GM20000 (cell line): ENCODE measurements at regions not wholly inside any gene's neighbourhood (a gene's known extent, or its start where the extent isn't known, plus 50 kb on each side); places are given as distances from the start of the nearest gene placed in this dataset.

Source experiments
- DNase-seq: peaks from one replicate; pipeline ENCODE4 v3.0.0; 2012; ENCODE audit warnings: low spot score
- CTCF ChIP-seq: IDR thresholded peaks from 2 replicates; pipeline ENCODE4 v1.5.1; 2012; ENCODE audit warnings: mild to moderate bottlenecking, control low read depth; ENCODE audit errors: extremely low read depth, missing control alignments

DNA sequence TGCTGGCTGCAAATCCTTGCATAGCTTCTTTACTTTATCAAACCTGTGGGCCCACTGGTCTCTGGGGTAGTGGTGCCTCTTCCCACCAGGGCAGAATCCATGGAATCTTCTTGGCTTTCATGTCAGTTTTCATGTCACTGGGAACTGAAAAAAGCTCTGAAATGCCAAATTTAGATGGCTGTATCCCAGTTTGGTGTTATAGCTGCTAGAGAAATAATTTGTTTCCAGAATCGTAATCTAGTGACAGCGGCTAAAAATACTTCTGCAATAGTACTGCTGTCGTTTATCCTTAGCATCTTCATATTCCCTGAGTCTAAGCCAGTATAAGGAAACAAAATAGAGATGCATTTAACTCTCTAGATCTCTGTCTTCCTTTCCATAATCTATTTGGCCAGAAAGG is 983.4 kb upstream of the FAT3 start:
- no peak for DNase-seq
- no peak for TF ChIP-seq CTCF

DNA sequence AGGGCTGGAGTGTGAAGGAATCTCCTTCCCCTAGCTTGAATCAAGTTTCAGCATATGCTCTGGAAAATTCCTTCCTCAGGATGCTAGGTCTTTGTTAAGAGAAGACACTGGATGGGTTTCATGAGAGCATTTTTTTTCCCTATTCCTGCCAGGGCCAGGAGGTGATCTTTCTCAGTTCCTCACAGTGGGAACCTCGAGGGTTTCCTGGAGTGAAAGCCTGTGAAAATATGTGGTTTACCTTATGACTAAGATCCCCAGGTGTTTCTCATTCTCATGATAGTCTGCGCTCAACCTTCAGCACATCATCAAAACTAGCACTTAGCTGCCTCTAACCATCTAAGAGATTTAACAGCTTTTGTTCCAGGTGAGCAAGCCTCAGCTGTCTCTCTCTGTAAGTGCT is 985.3 kb upstream of the FAT3 start:
- no peak for DNase-seq
- no peak for TF ChIP-seq CTCF

DNA sequence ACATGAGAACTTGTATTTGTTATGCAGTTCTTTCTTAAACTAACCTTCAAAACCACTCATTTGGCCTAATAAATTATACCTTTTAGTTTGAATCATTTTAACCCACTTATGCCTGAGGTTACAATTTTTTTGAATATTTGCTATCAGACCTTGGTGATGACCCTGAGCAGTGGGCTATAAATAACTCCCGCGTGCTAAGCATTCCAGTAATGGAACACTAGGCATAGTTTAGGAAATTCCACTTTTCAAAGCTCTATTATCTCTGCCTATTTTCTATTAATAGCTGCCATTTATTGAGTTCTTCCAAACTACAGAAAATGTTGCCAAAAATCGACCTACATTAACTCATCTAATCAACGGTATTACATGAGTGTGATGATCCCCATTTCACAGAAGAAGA is 993.4 kb upstream of the FAT3 start:
- no peak for DNase-seq
- TF ChIP-seq CTCF: no peak

DNA sequence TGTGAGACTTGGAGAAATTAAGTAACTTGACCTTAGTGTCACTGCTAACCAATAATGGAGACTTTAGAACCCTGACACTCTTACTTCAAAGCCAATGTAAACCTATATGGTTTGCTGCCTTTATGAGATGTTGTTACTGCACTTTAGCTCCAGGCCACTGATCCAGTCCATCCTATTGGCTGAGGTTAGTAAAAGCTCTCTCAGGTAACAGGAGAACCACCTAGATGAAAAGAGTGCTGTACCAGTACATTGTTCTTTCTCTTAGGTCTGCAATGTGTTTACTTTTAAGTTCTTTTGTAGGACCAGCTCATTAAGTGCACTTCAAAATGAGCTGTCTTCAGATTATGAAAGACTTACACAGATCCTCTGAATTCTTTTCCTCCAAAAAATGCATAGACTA is 994.0 kb upstream of the FAT3 start:
- no peak for DNase-seq
- TF ChIP-seq CTCF: no peak

DNA sequence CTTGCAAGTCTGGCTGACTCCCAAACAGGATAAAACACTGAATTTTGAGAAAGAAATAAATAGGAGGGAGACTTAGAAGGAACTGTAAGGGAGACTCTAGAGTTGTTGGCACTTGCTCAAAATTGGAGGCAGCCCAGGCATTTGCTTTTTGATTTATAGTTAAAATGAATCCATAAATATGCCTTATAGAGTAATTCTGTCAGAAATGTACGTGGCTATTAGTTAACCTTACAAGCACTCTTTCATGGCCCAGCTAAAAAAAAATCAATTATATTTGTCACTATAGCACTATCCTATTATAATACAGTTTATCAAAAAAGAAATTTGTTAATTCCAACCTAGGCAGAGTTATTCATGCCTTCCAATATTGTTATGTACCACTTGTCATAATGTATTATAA is 1000.0 kb upstream of the CHORDC1 start:
- no peak for DNase-seq
- no peak for TF ChIP-seq CTCF

DNA sequence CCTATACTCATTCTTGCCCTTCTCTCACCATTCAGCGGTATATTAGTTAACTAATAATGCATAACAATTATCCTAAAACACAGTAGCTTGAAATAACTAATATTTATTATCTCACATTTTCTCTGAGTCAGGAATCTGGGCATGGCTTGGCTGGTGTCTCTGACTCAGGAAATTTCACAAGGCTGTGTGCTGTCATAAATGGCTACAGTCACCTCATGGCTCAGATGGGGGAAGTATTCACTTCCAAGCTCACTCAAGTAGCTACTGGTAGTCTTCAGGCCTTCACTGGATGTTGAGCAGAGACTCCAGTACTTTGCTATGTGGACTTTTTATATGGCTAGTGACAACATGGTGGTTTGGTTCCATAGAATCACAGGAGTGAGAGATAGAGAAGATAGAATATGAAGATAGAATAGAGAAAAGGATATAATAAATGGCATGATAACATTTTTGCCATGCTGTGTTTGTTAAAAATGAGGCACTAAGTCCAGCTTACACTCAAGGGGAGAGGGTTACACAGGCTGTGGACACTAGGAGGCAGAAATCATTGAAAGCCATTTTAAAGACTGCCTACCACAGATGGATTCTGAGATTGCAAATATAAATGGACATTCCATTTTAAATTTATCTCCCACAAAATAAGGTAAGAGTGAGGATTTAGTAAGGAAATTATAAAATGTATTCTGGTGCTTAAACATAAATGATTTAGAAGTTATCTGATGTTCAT is 997.8 kb upstream of the CHORDC1 start:
- no peak for TF ChIP-seq CTCF
- DNase-seq: no peak

- TF ChIP-seq CTCF: no peak
- DNase-seq: no peak
Measured at GRCh38 chr11:91219535-91219934, 996.7 kb upstream of the CHORDC1 start.
